Kidney epithelial cell (primary cell): ENCODE measurements at regions not wholly inside any gene's neighbourhood (a gene's known extent, or its start where the extent isn't known, plus 50 kb on each side); places are given as distances from the start of the nearest gene placed in this dataset.
"Not testable (repeated sequence)": the region's sequence is repeated elsewhere in the genome, so short reads cannot be mapped to it uniquely, and the experiment has no call there.

Experiments used
- DNase-seq: peaks from one replicate; pipeline ENCODE4 v3.0.0-alpha.2; 2010; ENCODE audit warnings: low read depth
- H3K27me3 ChIP-seq: 2 replicates; pipeline ENCODE4 v1.6.0; 2011; ENCODE audit warnings: low read length; ENCODE audit not compliant: control insufficient read depth, insufficient read depth
- H3K36me3 ChIP-seq: 2 replicates; pipeline ENCODE4 v1.5.1; 2011; ENCODE audit warnings: low read length; ENCODE audit not compliant: control insufficient read depth, insufficient read depth
- H3K4me3 ChIP-seq: 2 replicates; pipeline ENCODE4 v1.5.1; 2011; ENCODE audit warnings: low read depth, mild to moderate bottlenecking, control low read depth, low read length
- TF ChIP-seq, protein P1 (sequence below): IDR thresholded peaks from 2 replicates; pipeline ENCODE4 v1.5.1; 2011; ENCODE audit warnings: mild to moderate bottlenecking, moderate library complexity, low read length, control low read depth, inconsistent platforms; ENCODE audit not compliant: insufficient read depth, poor library complexity, severe bottlenecking

DNA sequence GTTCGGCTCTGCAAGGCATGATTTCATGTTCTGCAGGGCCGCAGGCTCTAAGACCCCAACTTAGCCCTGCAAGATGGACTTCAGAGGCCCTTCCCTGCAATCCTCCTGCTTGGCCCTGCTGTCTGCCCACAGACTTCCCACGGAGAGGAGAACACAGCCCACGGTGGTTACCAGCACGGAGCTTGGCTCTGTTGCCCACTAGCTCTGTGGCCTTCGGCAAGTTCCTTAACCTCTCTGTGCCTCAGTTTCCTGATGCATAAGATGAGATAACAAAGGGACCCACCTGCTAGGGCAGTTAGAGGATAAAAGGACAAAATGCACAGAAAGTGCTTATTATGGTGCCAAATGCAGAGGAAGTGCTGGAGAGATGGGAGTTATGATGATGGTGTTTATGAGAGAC lies 200.4 kb downstream of the HUNK start:
- Histone ChIP-seq H3K27me3 (no peaks in the 10 kb centered on the region), H3K36me3 (no peaks in the 10 kb centered on the region), H3K4me3 (no peak overlapping the region)
- no peak for DNase-seq
- TF ChIP-seq, protein P1, sequence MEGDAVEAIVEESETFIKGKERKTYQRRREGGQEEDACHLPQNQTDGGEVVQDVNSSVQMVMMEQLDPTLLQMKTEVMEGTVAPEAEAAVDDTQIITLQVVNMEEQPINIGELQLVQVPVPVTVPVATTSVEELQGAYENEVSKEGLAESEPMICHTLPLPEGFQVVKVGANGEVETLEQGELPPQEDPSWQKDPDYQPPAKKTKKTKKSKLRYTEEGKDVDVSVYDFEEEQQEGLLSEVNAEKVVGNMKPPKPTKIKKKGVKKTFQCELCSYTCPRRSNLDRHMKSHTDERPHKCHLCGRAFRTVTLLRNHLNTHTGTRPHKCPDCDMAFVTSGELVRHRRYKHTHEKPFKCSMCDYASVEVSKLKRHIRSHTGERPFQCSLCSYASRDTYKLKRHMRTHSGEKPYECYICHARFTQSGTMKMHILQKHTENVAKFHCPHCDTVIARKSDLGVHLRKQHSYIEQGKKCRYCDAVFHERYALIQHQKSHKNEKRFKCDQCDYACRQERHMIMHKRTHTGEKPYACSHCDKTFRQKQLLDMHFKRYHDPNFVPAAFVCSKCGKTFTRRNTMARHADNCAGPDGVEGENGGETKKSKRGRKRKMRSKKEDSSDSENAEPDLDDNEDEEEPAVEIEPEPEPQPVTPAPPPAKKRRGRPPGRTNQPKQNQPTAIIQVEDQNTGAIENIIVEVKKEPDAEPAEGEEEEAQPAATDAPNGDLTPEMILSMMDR, result no peak

DNA sequence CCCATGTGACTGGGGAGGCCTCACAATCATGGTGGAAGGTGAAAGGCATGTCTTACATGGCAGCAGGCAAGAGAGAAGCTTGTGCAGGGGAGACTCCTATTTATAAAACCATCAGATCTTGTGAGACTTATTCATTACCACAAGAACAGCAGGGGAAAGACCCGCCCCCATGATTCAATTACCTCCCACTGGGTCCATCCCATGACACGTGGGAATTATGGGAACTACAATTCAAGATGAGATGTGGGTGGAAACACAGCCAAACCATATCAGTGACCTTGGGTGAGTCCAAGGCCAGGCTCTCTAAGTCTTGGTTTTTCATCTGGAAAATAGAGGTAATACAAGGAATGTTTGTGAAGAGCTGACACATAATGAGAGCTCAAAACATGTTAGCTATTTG lies 198.8 kb downstream of the HUNK start:
- not testable (repeated sequence) for H3K4me3 ChIP-seq, H3K27me3 ChIP-seq, H3K36me3 ChIP-seq, DNase-seq

DNA sequence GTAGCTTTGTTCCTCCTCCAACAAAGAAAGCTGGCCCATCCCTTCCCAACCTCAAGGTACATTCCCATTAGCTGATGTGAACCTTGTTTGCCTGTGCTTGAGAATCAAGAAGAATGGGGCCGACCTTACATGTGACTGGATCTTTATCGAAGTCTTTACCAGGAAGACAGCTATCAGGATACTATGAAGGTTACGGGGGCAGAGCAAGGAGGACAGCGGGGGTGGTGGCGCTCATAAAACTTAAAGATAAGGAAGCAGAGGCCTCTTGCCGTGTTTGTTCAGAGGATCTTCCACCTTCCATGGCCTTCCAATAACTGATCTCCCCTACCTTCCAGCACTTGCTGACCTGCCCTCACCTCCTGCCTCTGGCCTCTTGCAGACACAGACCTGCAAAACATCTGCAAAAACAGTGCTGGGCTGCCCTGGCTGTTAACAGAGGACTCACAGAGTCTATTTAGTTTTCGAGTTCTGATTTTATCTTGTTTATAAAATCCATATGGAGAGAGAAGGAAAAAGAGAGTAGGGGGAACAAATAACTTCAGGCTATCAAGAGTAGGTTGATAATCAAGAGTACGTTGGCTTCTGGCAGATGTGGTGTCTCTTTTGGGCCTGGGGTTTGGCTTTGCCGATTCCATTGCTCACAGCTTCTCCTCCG lies 198.0 kb downstream of the HUNK start:
- H3K36me3 ChIP-seq, result no peaks in the 10 kb centered on the region

DNA sequence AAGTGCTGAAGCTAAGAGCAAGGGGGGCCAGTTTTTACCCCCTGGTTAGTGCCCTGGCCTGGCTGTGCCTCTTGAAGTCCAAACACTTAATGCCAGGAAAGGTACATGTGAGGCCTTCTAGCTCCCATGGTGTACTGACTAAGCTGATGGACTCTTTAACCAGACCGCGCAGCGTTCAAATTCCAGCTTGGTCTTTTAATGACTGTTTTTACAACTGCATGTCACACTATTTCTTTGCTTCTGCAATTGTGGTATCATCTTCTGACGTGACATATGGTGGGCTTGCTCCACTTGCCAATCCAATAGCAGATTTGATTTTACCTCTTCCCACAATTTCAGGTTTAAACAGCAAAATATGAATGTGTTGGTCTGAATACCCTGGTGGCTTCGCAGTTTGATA lies 197.3 kb downstream of the HUNK start:
- TF ChIP-seq, protein P1, result no peak
- DNase-seq, result no peak
- H3K4me3 ChIP-seq, result no peak overlapping the region
- H3K27me3 ChIP-seq, result no peaks in the 10 kb centered on the region
- no peaks in the 10 kb centered on the region for H3K36me3 ChIP-seq

More for the DNA sequence above, 198.0 kb downstream of the HUNK start:
- H3K27me3 ChIP-seq, result no peaks in the 10 kb centered on the region
- TF ChIP-seq, protein P1, result no peak
- no peak for DNase-seq
- no peak overlapping the region for H3K4me3 ChIP-seq

DNA sequence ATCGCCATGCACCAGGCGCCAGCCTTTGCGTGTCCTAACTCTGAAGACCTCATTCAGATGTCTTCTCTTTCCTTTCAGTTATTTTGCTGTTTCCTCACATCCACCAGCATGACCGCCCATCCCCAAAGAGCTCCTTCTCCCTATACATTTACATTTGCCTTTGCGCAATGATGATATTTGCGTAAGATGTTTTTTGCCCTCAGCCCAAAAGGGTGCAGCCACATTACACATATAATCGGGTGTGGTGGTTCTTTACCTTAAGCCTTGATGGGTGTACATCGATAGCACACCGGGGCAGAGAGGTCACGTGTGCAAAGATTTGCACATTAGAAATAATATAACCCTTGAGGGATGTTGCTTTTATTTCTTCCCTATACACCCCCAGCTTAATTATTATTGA lies 192.8 kb downstream of the HUNK start:
- no peaks in the 10 kb centered on the region for H3K36me3 ChIP-seq
- H3K4me3 ChIP-seq, result no peak overlapping the region
- no peaks in the 10 kb centered on the region for H3K27me3 ChIP-seq
- DNase-seq, result no peak
- TF ChIP-seq, protein P1, result no peak

DNA sequence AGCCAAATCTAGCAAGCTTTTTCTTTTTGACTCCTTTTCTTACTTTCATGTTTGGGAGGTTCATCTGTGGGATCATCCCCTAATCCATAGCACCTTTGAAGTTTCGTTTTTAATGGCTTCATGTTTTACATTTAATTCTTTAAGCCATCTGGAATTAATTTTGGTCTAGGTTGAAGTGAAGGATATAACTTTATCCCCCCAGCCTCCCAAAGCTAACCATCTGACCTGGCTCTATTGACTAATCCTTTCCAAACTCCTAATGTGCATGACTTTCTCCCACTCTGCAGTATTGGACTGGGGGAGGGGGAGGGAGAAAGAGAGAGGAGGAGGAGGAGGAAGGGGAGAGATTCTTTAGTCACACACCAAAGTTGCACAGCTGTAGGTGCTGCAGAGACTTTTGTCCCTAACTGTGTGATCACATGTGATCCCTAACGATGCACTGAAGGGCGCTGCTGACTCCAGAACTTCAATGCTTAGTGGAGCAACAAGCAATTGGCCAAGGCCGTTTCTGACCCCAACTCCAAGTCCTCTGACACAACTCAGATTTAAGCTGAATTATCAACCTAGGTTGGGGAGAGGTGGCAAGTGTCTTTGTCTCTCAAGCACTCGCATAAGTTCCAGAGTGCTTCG lies 191.6 kb downstream of the HUNK start:
- no peak overlapping the region for H3K4me3 ChIP-seq
- no peak for DNase-seq
- TF ChIP-seq, protein P1, result no peak
- no peaks in the 10 kb centered on the region for H3K27me3 ChIP-seq
- H3K36me3 ChIP-seq, result no peaks in the 10 kb centered on the region
